ENCODE measurements at regions not wholly inside any gene's neighbourhood (a gene's known extent, or its start where the extent isn't known, plus 50 kb on each side); places are given as distances from the start of the nearest gene placed in this dataset.

- no peak for TF ChIP-seq ZNF425 (CRISPR knock-in tag; conservative IDR thresholded peaks at IDR 0.05)
Measured at GRCh38 chr5:98349990-98350365, 423.5 kb upstream of the RGMB start (continued).

GRCh38 chr5:98354922-98355321 lies 418.5 kb upstream of the RGMB start:
- H3K36me3 Mint-ChIP-seq, result peaks cover 34% of the 10 kb centered on the region
- no peak overlapping the region for H3K4me3 Mint-ChIP-seq
- H3K9me3 Mint-ChIP-seq, result peaks cover 46% of the 10 kb centered on the region
- ATAC-seq, result no peak
- no peak for DNase-seq (ENCODE audit: low spot score)
- POLR2A ChIA-PET, result no interaction called here
- TF ChIP-seq ATF3 (CRISPR knock-in tag; conservative IDR thresholded peaks at IDR 0.05), result no peak
- TF ChIP-seq SP1 (CRISPR knock-in tag; conservative IDR thresholded peaks at IDR 0.05), result no peak
- TF ChIP-seq, protein P1, sequence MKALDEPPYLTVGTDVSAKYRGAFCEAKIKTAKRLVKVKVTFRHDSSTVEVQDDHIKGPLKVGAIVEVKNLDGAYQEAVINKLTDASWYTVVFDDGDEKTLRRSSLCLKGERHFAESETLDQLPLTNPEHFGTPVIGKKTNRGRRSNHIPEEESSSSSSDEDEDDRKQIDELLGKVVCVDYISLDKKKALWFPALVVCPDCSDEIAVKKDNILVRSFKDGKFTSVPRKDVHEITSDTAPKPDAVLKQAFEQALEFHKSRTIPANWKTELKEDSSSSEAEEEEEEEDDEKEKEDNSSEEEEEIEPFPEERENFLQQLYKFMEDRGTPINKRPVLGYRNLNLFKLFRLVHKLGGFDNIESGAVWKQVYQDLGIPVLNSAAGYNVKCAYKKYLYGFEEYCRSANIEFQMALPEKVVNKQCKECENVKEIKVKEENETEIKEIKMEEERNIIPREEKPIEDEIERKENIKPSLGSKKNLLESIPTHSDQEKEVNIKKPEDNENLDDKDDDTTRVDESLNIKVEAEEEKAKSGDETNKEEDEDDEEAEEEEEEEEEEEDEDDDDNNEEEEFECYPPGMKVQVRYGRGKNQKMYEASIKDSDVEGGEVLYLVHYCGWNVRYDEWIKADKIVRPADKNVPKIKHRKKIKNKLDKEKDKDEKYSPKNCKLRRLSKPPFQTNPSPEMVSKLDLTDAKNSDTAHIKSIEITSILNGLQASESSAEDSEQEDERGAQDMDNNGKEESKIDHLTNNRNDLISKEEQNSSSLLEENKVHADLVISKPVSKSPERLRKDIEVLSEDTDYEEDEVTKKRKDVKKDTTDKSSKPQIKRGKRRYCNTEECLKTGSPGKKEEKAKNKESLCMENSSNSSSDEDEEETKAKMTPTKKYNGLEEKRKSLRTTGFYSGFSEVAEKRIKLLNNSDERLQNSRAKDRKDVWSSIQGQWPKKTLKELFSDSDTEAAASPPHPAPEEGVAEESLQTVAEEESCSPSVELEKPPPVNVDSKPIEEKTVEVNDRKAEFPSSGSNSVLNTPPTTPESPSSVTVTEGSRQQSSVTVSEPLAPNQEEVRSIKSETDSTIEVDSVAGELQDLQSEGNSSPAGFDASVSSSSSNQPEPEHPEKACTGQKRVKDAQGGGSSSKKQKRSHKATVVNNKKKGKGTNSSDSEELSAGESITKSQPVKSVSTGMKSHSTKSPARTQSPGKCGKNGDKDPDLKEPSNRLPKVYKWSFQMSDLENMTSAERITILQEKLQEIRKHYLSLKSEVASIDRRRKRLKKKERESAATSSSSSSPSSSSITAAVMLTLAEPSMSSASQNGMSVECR (CRISPR knock-in tag; IDR thresholded peaks at IDR 0.05; ENCODE audit: borderline replicate concordance), result no peak
- TF ChIP-seq ETV6 (CRISPR knock-in tag; IDR thresholded peaks at IDR 0.05), result no peak
- TF ChIP-seq NFE2L1 (CRISPR knock-in tag; IDR thresholded peaks at IDR 0.05), result no peak
- no peak for TF ChIP-seq USF2 (CRISPR knock-in tag; IDR thresholded peaks at IDR 0.05)
- no peak for TF ChIP-seq TEAD1 (CRISPR knock-in tag; IDR thresholded peaks at IDR 0.05)
- no peaks in the 10 kb centered on the region; the same call in 1 of the 2 replicates for H3K4me1 Mint-ChIP-seq
- no peak overlapping the region for H3K27ac Mint-ChIP-seq
- H3K27me3 Mint-ChIP-seq (ENCODE audit: low read depth), result no peaks in the 10 kb centered on the region
- CTCF ChIA-PET, result interaction anchor here (1.5 kb wide), 1 partner anchor 412 kb away, joined by 5 read pairs; no protein-coding TSS in a partner anchor

DNA sequence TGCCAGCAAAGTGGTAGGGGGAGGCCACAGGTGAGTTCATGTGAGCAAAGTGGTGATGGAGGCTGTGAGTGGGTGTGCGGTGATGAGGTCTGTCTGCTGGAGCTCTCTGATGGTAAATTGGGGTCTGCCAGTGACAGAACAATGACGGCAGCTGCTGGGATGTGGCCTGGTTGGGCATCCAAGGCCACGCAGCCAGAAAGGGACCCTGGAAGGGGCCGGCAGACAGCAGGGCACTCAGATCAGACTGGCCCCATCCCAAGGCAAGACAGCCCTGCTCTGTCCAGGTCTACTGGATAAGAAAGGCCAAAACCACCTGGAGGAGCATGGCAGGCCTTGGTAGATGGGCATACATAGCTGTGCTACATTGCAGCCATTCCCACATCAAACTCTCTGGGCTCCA lies 412.9 kb upstream of the RGMB start:
- H3K36me3 Mint-ChIP-seq, result peaks cover 17% of the 10 kb centered on the region
- no peak overlapping the region for H3K4me3 Mint-ChIP-seq
- H3K27ac Mint-ChIP-seq, result no peak overlapping the region
- ATAC-seq, result no peak
- no peaks in the 10 kb centered on the region for H3K27me3 Mint-ChIP-seq (ENCODE audit: low read depth)
- H3K4me1 Mint-ChIP-seq, result no peaks in the 10 kb centered on the region
- ChIA-PET CTCF (no interaction called here), POLR2A (no interaction called here)
- TF ChIP-seq, protein P2, sequence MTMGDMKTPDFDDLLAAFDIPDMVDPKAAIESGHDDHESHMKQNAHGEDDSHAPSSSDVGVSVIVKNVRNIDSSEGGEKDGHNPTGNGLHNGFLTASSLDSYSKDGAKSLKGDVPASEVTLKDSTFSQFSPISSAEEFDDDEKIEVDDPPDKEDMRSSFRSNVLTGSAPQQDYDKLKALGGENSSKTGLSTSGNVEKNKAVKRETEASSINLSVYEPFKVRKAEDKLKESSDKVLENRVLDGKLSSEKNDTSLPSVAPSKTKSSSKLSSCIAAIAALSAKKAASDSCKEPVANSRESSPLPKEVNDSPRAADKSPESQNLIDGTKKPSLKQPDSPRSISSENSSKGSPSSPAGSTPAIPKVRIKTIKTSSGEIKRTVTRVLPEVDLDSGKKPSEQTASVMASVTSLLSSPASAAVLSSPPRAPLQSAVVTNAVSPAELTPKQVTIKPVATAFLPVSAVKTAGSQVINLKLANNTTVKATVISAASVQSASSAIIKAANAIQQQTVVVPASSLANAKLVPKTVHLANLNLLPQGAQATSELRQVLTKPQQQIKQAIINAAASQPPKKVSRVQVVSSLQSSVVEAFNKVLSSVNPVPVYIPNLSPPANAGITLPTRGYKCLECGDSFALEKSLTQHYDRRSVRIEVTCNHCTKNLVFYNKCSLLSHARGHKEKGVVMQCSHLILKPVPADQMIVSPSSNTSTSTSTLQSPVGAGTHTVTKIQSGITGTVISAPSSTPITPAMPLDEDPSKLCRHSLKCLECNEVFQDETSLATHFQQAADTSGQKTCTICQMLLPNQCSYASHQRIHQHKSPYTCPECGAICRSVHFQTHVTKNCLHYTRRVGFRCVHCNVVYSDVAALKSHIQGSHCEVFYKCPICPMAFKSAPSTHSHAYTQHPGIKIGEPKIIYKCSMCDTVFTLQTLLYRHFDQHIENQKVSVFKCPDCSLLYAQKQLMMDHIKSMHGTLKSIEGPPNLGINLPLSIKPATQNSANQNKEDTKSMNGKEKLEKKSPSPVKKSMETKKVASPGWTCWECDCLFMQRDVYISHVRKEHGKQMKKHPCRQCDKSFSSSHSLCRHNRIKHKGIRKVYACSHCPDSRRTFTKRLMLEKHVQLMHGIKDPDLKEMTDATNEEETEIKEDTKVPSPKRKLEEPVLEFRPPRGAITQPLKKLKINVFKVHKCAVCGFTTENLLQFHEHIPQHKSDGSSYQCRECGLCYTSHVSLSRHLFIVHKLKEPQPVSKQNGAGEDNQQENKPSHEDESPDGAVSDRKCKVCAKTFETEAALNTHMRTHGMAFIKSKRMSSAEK (CRISPR knock-in tag; IDR thresholded peaks at IDR 0.05; ENCODE audit: borderline replicate concordance), result no peak
- TF ChIP-seq NR3C1 (CRISPR knock-in tag; conservative IDR thresholded peaks at IDR 0.05; ENCODE audit: low read depth) (no peak), NFYB (CRISPR knock-in tag; conservative IDR thresholded peaks at IDR 0.05; ENCODE audit: low read depth) (no peak), TP53 (CRISPR knock-in tag; IDR thresholded peaks at IDR 0.05) (no peak), ZNF317 (CRISPR knock-in tag; IDR thresholded peaks at IDR 0.05; ENCODE audit: borderline replicate concordance, low read depth) (no peak), IRF1 (CRISPR knock-in tag; IDR thresholded peaks at IDR 0.05) (no peak), ZBTB21 (CRISPR knock-in tag; IDR thresholded peaks at IDR 0.05; ENCODE audit: borderline replicate concordance) (no peak), ELF4 (CRISPR knock-in tag; IDR thresholded peaks at IDR 0.05; ENCODE audit: low read depth) (no peak), GRHL2 (CRISPR knock-in tag; IDR thresholded peaks at IDR 0.05; ENCODE audit: insufficient replicate concordance, severe bottlenecking) (no peak), ZNF423 (CRISPR knock-in tag; IDR thresholded peaks at IDR 0.05) (no peak), CREM (CRISPR knock-in tag; IDR thresholded peaks at IDR 0.05) (no peak)
- TF ChIP-seq, protein P3, sequence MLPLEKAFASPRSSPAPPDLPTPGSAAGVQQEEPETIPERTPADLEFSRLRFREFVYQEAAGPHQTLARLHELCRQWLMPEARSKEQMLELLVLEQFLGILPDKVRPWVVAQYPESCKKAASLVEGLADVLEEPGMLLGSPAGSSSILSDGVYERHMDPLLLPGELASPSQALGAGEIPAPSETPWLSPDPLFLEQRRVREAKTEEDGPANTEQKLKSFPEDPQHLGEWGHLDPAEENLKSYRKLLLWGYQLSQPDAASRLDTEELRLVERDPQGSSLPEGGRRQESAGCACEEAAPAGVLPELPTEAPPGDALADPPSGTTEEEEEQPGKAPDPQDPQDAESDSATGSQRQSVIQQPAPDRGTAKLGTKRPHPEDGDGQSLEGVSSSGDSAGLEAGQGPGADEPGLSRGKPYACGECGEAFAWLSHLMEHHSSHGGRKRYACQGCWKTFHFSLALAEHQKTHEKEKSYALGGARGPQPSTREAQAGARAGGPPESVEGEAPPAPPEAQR (CRISPR knock-in tag; IDR thresholded peaks at IDR 0.05), result no peak
- H3K9me3 Mint-ChIP-seq, result peaks cover 32% of the 10 kb centered on the region
- no peak for DNase-seq (ENCODE audit: low spot score)

All from WTC11 (cell line).